WTC11 (cell line): ENCODE measurements at regions not wholly inside any gene's neighbourhood (a gene's known extent, or its start where the extent isn't known, plus 50 kb on each side); places are given as distances from the start of the nearest gene placed in this dataset.

Experiments used
- ATAC-seq: fragments of 200-7000 bp; cut with Tn5 transposase; 2 replicates; pipeline ENCODE4 v1.10.0; 2021; ENCODE audit warnings: mild to moderate bottlenecking, moderate library complexity
- CTCF ChIA-PET: fragments of 300-600 bp; sonication (Branson Sonifier 250); formaldehyde crosslinking; loops from one replicate; lab custom pipeline; 2021; ENCODE audit warnings: antibody characterized with exemption; lab: Charles Lee
- POLR2A ChIA-PET: fragments of 350-600 bp; sonication (Branson Sonifier 250); formaldehyde crosslinking; loops from one replicate; lab custom pipeline; 2021; ENCODE audit warnings: antibody characterized with exemption; lab: Charles Lee
- DNase-seq: peaks from one replicate; pipeline ENCODE4 v3.0.0; 2021; ENCODE audit warnings: low spot score
- H3K27ac Mint-ChIP-seq: 2 replicates; pipeline ENCODE4 v1.8.0; 2021; ENCODE audit warnings: mixed read lengths
- H3K27me3 Mint-ChIP-seq: 2 replicates; pipeline ENCODE4 v1.8.0; 2021; ENCODE audit warnings: low read depth, mild to moderate bottlenecking, moderate library complexity, mixed read lengths
- H3K36me3 Mint-ChIP-seq: 2 replicates; pipeline ENCODE4 v1.8.0; 2021; ENCODE audit warnings: mixed read lengths
- H3K4me1 Mint-ChIP-seq: 2 replicates; pipeline ENCODE4 v1.8.0; 2022; ENCODE audit warnings: mixed read lengths
- H3K4me3 Mint-ChIP-seq: 2 replicates; pipeline ENCODE4 v1.8.0; 2021; ENCODE audit warnings: mild to moderate bottlenecking, moderate library complexity, mixed read lengths
- H3K9me3 Mint-ChIP-seq: 2 replicates; pipeline ENCODE4 v1.8.0; 2021; ENCODE audit warnings: mixed read lengths
- CTCF ChIP-seq: fragments of 200-600 bp; IDR thresholded peaks from 2 replicates; pipeline ENCODE4 v1.8.0; 2022; ENCODE audit warnings: antibody characterized with exemption
- EMX1 ChIP-seq: fragments of 250-450 bp; sonication (Bioruptor Pico); IDR thresholded peaks from 2 replicates; pipeline ENCODE4 v1.8.0; 2021; ENCODE audit warnings: mild to moderate bottlenecking
- ETV6 ChIP-seq: sonication (generic); formaldehyde crosslinking; IDR thresholded peaks from 2 replicates; pipeline ENCODE4 v1.8.1; 2022; ENCODE audit warnings: mild to moderate bottlenecking, missing genetic modification reagents
- FOXJ3 ChIP-seq: sonication (generic); formaldehyde crosslinking; IDR thresholded peaks from 2 replicates; pipeline ENCODE4 v1.9.0; 2021; ENCODE audit warnings: missing genetic modification reagents, mild to moderate bottlenecking, borderline replicate concordance
- NFE2L1 ChIP-seq: sonication (generic); formaldehyde crosslinking; IDR thresholded peaks from 2 replicates; pipeline ENCODE4 v1.8.1; 2023; ENCODE audit warnings: missing genetic modification reagents
- PRDM15 ChIP-seq: sonication (generic); formaldehyde crosslinking; IDR thresholded peaks from 2 replicates; pipeline ENCODE4 v1.8.0; 2022; ENCODE audit warnings: missing genetic modification reagents
- PRRX2 ChIP-seq: fragments of 250-450 bp; sonication (Bioruptor Pico); IDR thresholded peaks from 2 replicates; pipeline ENCODE4 v1.8.0; 2021; ENCODE audit warnings: mild to moderate bottlenecking
- TP53 ChIP-seq: sonication (generic); formaldehyde crosslinking; IDR thresholded peaks from 2 replicates; pipeline ENCODE4 v1.8.1; 2023; ENCODE audit warnings: mild to moderate bottlenecking, missing genetic modification reagents
- ZNF232 ChIP-seq: sonication (generic); formaldehyde crosslinking; IDR thresholded peaks from 2 replicates; pipeline ENCODE4 v1.8.0; 2022; ENCODE audit warnings: mild to moderate bottlenecking, missing genetic modification reagents
- ZNF281 ChIP-seq: sonication (generic); formaldehyde crosslinking; IDR thresholded peaks from 2 replicates; pipeline ENCODE4 v1.8.0; 2023; ENCODE audit warnings: mild to moderate bottlenecking, missing genetic modification reagents
- ZNF317 ChIP-seq: sonication (generic); formaldehyde crosslinking; IDR thresholded peaks from 2 replicates; pipeline ENCODE4 v1.8.1; 2023; ENCODE audit warnings: low read depth, mild to moderate bottlenecking, moderate library complexity, missing genetic modification reagents, borderline replicate concordance
- ZNF532 ChIP-seq: fragments of 250-450 bp; sonication (Bioruptor Pico); IDR thresholded peaks from 2 replicates; pipeline ENCODE4 v1.9.0; 2021; ENCODE audit warnings: mild to moderate bottlenecking, borderline replicate concordance
- TF ChIP-seq, protein P1 (sequence below): sonication (generic); formaldehyde crosslinking; IDR thresholded peaks from 2 replicates; pipeline ENCODE4 v1.8.1; 2023; ENCODE audit warnings: mild to moderate bottlenecking, missing genetic modification reagents, moderate library complexity
- TF ChIP-seq, protein P2 (sequence below): fragments of 250-450 bp; sonication (Bioruptor Pico); IDR thresholded peaks from 2 replicates; pipeline ENCODE4 v1.9.0; 2021; ENCODE audit warnings: mild to moderate bottlenecking
- TF ChIP-seq, protein P3 (sequence below): fragments of 250-450 bp; sonication (Bioruptor Pico); conservative IDR thresholded peaks from 2 replicates; pipeline ENCODE4 v1.9.0; 2021; ENCODE audit warnings: mild to moderate bottlenecking
- TF ChIP-seq, protein P4 (sequence below): sonication (generic); formaldehyde crosslinking; IDR thresholded peaks from 2 replicates; pipeline ENCODE4 v1.8.0; 2023; ENCODE audit warnings: missing genetic modification reagents

DNA sequence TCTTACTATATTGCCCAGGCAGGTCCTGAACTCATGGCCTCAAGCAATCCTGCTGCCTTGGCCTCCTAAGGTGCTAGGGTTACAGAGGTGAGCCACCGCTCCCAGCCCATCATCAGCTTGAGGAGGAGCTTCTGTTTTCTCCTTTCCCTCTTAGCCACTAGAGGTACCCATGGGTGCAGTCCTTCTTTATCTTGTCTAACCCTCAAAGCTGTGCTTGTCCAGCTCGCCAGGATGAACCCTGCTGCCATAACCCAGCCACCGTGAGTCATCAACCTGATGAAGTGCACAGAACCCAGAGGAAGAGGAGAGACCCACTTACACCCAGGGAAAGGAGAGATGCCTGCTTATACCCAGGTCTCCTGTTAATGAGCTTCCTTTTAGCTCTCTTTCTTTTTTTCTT is 133.4 kb downstream of the CUL2 start:
- Mint-ChIP-seq H3K27me3 (no peaks in the 10 kb centered on the region), H3K4me3 (no peak overlapping the region), H3K36me3 (no peaks in the 10 kb centered on the region), H3K4me1 (peaks cover 6% of the 10 kb centered on the region), H3K27ac (no peak overlapping the region), H3K9me3 (no peaks in the 10 kb centered on the region)
- ATAC-seq, result no peak
- DNase-seq, result no peak
- TF ChIP-seq PRDM15 (CRISPR knock-in tag) (no peak), EMX1 (CRISPR knock-in tag) (no peak), NFE2L1 (CRISPR knock-in tag) (no peak), PRRX2 (no peak), ZNF281 (CRISPR knock-in tag) (no peak), ZNF317 (CRISPR knock-in tag) (no peak), ZNF532 (CRISPR knock-in tag) (no peak), TP53 (CRISPR knock-in tag) (no peak)
- TF ChIP-seq, protein P1, sequence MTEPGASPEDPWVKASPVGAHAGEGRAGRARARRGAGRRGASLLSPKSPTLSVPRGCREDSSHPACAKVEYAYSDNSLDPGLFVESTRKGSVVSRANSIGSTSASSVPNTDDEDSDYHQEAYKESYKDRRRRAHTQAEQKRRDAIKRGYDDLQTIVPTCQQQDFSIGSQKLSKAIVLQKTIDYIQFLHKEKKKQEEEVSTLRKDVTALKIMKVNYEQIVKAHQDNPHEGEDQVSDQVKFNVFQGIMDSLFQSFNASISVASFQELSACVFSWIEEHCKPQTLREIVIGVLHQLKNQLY (CRISPR knock-in tag), result no peak
- TF ChIP-seq, protein P2, sequence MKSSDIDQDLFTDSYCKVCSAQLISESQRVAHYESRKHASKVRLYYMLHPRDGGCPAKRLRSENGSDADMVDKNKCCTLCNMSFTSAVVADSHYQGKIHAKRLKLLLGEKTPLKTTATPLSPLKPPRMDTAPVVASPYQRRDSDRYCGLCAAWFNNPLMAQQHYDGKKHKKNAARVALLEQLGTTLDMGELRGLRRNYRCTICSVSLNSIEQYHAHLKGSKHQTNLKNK, result no peak
- ChIA-PET CTCF (interaction anchor here (1.8 kb wide), 1 partner anchor 38 kb away, joined by 7 read pairs; no protein-coding TSS in a partner anchor), POLR2A (no interaction called here)

DNA sequence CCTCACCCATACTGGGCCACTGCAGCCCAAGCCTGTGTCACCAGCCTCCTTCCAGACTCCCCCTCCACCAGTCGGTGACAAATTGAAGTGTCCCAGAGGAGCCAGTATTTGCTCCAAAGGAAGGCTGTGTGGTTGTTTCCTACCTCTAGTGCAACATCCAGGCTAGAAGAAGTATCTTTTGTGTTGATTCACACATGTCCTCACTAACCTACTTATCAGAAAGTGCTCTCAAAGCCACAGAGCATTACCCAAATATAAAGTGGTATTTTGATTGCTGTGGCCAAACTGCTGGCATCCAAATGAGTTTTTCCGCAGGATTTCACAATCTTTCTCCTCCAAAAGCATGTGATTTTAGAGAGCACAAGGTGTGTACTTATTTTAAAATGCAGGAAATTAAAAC is 134.8 kb downstream of the CUL2 start:
- Mint-ChIP-seq H3K27me3 (no peaks in the 10 kb centered on the region), H3K4me3 (no peak overlapping the region), H3K9me3 (no peaks in the 10 kb centered on the region), H3K36me3 (no peaks in the 10 kb centered on the region), H3K27ac (no peak overlapping the region), H3K4me1 (peaks cover 6% of the 10 kb centered on the region)
- ChIA-PET POLR2A (no interaction called here), CTCF (interaction anchor here (1.8 kb wide), 1 partner anchor 40 kb away, joined by 7 read pairs; no protein-coding TSS in a partner anchor)
- DNase-seq, result no peak
- ATAC-seq, result no peak
- TF ChIP-seq EMX1 (CRISPR knock-in tag), result no peak
- no peak for TF ChIP-seq ZNF232 (CRISPR knock-in tag)
- TF ChIP-seq, protein P3, sequence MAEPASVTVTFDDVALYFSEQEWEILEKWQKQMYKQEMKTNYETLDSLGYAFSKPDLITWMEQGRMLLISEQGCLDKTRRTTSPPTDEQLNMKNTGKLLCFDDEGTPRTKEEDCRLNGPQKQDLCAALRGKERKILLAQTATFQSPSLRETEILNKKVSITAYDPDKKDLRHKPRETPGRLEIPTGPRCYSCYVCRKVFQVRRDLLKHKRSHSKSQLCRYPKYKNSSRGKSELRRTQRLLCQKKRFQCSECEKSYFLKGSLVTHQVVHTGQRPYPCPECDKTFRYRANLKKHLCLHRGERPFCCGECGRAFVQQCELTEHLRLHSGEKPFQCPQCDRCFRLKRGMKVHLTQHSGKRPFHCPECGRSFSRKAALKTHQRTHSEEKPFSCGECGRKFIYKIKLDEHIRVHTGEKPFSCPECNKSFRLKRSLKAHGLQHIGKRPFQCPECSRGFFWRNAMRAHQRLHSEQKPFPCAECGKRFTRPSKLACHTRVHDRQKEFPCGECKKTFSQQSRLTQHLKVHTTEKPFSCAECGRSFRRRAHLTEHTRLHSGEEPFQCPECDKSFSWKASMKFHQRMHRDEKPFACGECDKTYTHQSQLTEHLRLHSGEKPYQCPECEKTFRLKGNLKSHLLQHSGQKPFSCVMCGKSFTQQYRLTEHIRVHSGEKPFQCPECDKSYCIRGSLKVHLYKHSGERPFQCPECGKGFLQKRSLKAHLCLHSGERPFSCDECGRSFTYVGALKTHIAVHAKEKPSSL (CRISPR knock-in tag), result no peak
- no peak for TF ChIP-seq NFE2L1 (CRISPR knock-in tag)
- TF ChIP-seq, protein P4, sequence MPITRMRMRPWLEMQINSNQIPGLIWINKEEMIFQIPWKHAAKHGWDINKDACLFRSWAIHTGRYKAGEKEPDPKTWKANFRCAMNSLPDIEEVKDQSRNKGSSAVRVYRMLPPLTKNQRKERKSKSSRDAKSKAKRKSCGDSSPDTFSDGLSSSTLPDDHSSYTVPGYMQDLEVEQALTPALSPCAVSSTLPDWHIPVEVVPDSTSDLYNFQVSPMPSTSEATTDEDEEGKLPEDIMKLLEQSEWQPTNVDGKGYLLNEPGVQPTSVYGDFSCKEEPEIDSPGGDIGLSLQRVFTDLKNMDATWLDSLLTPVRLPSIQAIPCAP, result no peak
- no peak for TF ChIP-seq FOXJ3 (CRISPR knock-in tag)
- no peak for TF ChIP-seq ETV6 (CRISPR knock-in tag)
- TF ChIP-seq CTCF, result no peak
